ENCODE measurements at regions not wholly inside any gene's neighbourhood (a gene's known extent, or its start where the extent isn't known, plus 50 kb on each side); places are given as distances from the start of the nearest gene placed in this dataset.

DNA sequence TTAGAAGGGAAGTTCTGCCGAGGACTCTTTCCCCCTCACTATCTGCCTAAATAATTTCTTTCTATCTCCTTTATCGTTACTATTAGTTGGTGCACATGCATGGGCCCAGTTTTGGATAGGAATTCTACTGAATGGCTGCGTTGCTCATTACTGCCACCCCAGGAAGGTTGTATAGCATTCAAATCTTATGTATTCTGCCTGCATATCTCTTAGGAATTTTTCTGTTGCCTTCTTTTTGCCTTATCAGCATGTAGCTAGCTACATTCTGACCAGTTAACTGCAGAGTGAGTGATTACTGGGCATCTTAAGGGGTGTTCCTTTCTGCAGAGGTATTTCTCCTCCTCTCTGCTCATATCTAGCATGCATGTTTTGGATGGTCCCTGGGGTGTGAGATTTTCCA is 239.6 kb downstream of the TDRD15 start:
- CTCF ChIA-PET: no interaction called here
- POLR2A ChIA-PET: no interaction called here

DNA sequence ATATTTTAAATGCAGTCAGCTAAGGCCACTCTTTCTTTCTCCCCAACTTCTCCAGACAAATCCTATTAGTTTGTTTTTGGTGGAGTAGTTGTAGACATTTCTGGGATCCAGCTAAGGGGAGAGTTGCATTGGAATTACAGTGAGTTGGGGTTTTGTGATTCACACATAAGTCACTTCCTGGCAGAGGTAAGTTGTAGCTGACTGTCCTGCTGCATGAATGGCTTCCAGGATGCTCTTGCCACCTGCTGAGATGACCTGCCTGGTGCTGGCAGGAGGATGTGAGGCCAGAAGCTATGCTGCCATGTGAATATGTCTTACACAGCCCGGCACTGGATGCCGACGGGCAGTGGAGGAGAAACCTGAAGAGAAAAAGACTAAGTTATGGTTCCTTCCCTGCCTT is 243.7 kb downstream of the TDRD15 start:
- ChIA-PET POLR2A (no interaction called here), CTCF (no interaction called here)
- DNase-seq (ENCODE audit: low read depth, low spot score): no peak
- no peak overlapping the region for H3K4me3 ChIP-seq (ENCODE audit: low read depth, low read length)
- TF ChIP-seq, protein P1, sequence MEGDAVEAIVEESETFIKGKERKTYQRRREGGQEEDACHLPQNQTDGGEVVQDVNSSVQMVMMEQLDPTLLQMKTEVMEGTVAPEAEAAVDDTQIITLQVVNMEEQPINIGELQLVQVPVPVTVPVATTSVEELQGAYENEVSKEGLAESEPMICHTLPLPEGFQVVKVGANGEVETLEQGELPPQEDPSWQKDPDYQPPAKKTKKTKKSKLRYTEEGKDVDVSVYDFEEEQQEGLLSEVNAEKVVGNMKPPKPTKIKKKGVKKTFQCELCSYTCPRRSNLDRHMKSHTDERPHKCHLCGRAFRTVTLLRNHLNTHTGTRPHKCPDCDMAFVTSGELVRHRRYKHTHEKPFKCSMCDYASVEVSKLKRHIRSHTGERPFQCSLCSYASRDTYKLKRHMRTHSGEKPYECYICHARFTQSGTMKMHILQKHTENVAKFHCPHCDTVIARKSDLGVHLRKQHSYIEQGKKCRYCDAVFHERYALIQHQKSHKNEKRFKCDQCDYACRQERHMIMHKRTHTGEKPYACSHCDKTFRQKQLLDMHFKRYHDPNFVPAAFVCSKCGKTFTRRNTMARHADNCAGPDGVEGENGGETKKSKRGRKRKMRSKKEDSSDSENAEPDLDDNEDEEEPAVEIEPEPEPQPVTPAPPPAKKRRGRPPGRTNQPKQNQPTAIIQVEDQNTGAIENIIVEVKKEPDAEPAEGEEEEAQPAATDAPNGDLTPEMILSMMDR (IDR thresholded peaks at IDR 0.05; ENCODE audit: insufficient read depth, low read length, missing control alignments): no peak

More for the DNA sequence above, 239.6 kb downstream of the TDRD15 start:
- TF ChIP-seq, protein P1 (IDR thresholded peaks at IDR 0.05; ENCODE audit: insufficient read depth, low read length, missing control alignments): no peak
- DNase-seq (ENCODE audit: low read depth, low spot score): no peak
- H3K4me3 ChIP-seq (ENCODE audit: low read depth, low read length): no peak overlapping the region

DNA sequence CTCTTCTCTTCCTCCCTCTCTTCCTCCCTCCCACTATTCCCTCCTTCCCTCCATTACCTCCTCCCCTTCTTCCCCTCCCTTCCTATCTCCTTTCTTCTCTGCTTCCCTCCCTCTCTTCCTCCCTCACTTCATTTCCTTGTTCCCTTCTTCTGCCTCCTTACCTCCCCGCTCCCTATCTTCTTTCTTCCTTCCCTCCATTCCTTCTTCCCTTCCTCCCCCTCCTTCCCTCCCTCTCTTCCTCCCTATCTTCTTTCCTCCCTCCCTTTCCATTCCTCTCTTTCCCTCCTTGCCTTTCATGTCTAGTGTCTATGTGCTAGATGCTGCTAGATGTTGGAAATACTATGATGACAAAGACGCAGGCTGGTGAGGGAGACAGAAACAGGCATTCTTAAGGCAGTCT is 246.0 kb downstream of the TDRD15 start:
- TF ChIP-seq, protein P1 (IDR thresholded peaks at IDR 0.05; ENCODE audit: insufficient read depth, low read length, missing control alignments): no peak
- no peak overlapping the region for H3K4me3 ChIP-seq (ENCODE audit: low read depth, low read length)
- POLR2A ChIA-PET: no interaction called here
- no peak for DNase-seq (ENCODE audit: low read depth, low spot score)
- CTCF ChIA-PET: no interaction called here

DNA sequence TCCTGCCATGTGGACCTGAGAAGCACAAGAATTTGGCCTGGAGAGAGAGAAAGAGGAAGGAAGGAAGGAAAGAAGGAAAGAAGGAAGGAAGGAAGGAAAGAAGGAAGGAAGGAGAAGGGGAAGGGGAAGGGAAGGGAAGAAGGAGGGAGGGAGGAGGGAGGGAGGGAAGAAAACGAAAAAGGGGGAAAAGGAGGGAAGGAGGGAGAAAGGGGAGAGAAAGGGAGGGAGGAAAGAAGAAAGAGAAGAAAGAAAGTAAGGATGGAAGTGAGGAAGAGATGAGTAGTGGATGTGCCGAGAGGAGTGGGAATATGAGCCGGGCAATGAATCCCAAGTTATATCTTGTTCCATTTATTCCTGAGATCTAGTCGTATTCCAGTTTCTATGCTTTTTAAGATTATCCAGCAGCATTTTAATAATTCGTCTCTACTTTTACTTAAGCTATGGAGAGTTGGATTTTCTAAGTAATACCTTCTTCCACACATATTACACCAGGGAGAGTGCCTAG is 247.8 kb downstream of the TDRD15 start:
- H3K4me3 ChIP-seq (ENCODE audit: low read depth, low read length): no peak overlapping the region
- ChIA-PET POLR2A (no interaction called here), CTCF (no interaction called here)
- TF ChIP-seq, protein P1 (IDR thresholded peaks at IDR 0.05; ENCODE audit: insufficient read depth, low read length, missing control alignments): no peak
- no peak for DNase-seq (ENCODE audit: low read depth, low spot score)

DNA sequence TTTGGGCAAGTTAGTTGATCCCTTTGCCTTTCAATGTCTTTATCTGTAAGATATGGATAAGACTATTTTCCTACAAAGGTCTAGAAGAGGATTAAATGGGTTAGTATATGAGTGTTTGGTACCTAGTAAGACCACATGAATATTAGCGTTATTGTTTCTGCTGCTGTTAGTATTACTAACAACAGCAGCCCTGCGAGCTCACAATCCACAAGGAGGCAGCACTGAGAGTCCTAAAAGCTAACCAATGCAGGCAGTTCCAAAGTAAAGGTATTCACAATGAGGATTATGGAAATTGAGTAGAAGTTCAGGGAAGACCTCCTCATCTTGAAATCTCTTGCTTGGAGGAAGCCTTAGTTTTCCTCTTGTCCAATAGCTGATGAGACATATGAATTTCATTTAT is 248.9 kb downstream of the TDRD15 start:
- H3K4me3 ChIP-seq (ENCODE audit: low read depth, low read length): no peak overlapping the region
- TF ChIP-seq, protein P1 (IDR thresholded peaks at IDR 0.05; ENCODE audit: insufficient read depth, low read length, missing control alignments): no peak
- DNase-seq (ENCODE audit: low read depth, low spot score): no peak
- POLR2A ChIA-PET: no interaction called here
- CTCF ChIA-PET: no interaction called here

DNA sequence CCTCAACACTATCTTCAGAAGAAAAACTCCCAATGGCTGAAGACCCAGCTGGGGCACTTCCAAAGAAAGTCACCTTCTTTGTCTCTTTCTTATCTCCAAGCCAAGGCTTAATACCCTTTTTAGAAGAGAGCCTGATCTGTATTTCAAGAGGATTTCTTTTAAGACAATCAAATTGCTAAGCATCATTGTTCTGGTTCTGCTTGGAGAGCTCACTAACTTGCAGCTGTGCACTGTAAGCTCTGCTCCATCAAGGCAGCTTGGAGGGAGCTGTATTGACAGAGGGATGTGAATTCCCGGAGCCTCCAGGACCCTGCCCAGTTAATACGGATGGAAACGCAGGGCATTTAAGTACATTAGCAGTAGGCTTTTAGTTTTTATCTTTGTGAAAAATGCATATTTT is 253.1 kb downstream of the TDRD15 start:
- H3K4me3 ChIP-seq (ENCODE audit: low read depth, low read length): no peak overlapping the region
- no peak for DNase-seq (ENCODE audit: low read depth, low spot score)
- ChIA-PET CTCF (no interaction called here), POLR2A (no interaction called here)
- TF ChIP-seq, protein P1 (IDR thresholded peaks at IDR 0.05; ENCODE audit: insufficient read depth, low read length, missing control alignments): no peak

Data from AG04449 (cell line).